ENCODE measurements at regions not wholly inside any gene's neighbourhood (a gene's known extent, or its start where the extent isn't known, plus 50 kb on each side); places are given as distances from the start of the nearest gene placed in this dataset.

GRCh38 chr7:26535483-26536007, 243.9 kb downstream of the SNX10 start:
- no peaks in the 10 kb centered on the region for H3K9me3 ChIP-seq (ENCODE audit: low read depth)
- WGBS (ENCODE audit: low lambda C conversion rate, missing lambda C conversion rate), result 52% methylated on average over 3 of the region's 3 CpGs
- DNase-seq (ENCODE audit: low spot score), result no peak
- H3K4me1 ChIP-seq (ENCODE audit: insufficient read depth), result peaks cover 7% of the 10 kb centered on the region
- no peaks in the 10 kb centered on the region for H3K36me3 ChIP-seq (replicated peaks; ENCODE audit: insufficient read depth, low read depth)
- peaks cover 26% of the 10 kb centered on the region for H3K27me3 ChIP-seq
- H4K20me1 ChIP-seq (ENCODE audit: insufficient read depth, poor library complexity, severe bottlenecking), result no peaks in the 10 kb centered on the region
- peak overlapping the region; percentile 33 for H3K4me2 ChIP-seq
- no peaks in the 10 kb centered on the region for H3K79me2 ChIP-seq
- no peaks in the 10 kb centered on the region for H3K9me2 ChIP-seq (replicated peaks; ENCODE audit: insufficient read depth)
- no peak overlapping the region for H2AFZ ChIP-seq
- no peak overlapping the region for H3K4me3 ChIP-seq
- no peak overlapping the region for H3K27ac ChIP-seq
- TF ChIP-seq EZH2 (IDR thresholded peaks at IDR 0.05; ENCODE audit: borderline replicate concordance), result no peak
- TF ChIP-seq, protein P1, sequence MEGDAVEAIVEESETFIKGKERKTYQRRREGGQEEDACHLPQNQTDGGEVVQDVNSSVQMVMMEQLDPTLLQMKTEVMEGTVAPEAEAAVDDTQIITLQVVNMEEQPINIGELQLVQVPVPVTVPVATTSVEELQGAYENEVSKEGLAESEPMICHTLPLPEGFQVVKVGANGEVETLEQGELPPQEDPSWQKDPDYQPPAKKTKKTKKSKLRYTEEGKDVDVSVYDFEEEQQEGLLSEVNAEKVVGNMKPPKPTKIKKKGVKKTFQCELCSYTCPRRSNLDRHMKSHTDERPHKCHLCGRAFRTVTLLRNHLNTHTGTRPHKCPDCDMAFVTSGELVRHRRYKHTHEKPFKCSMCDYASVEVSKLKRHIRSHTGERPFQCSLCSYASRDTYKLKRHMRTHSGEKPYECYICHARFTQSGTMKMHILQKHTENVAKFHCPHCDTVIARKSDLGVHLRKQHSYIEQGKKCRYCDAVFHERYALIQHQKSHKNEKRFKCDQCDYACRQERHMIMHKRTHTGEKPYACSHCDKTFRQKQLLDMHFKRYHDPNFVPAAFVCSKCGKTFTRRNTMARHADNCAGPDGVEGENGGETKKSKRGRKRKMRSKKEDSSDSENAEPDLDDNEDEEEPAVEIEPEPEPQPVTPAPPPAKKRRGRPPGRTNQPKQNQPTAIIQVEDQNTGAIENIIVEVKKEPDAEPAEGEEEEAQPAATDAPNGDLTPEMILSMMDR (IDR thresholded peaks at IDR 0.05; ENCODE audit: poor library complexity), result no peak

DNA sequence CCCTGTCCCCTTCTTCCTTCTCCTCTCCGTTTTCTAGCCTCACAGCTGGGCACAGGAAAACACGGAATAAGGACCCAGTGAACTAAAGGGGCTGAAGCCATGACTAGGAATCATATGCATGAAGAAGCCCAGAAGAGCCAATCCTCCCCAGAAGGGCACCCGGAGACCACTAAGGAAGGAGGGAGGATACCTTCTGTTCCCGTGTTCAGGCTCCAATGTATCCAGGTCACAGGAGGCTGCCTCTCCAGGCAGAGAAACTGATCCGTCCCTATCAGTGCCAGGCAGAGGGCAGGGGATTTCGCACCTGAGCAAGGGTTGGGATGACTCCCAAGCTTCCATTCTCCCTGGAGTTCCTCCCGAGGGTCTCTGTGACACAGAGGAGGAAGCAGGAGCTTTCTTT, 246.6 kb downstream of the SNX10 start:
- Histone ChIP-seq H2AFZ (no peak overlapping the region), H4K20me1 (ENCODE audit: insufficient read depth, poor library complexity, severe bottlenecking) (no peaks in the 10 kb centered on the region), H3K9me2 (replicated peaks; ENCODE audit: insufficient read depth) (no peaks in the 10 kb centered on the region), H3K4me2 (no peak overlapping the region), H3K27ac (no peak overlapping the region), H3K27me3 (peaks cover 30% of the 10 kb centered on the region), H3K36me3 (replicated peaks; ENCODE audit: insufficient read depth, low read depth) (no peaks in the 10 kb centered on the region), H3K4me1 (ENCODE audit: insufficient read depth) (peaks cover 7% of the 10 kb centered on the region), H3K4me3 (no peak overlapping the region), H3K79me2 (no peaks in the 10 kb centered on the region), H3K9me3 (ENCODE audit: low read depth) (no peaks in the 10 kb centered on the region)
- WGBS (ENCODE audit: low lambda C conversion rate, missing lambda C conversion rate), result 79% methylated on average over 7 of the region's 7 CpGs
- DNase-seq (ENCODE audit: low spot score), result no peak
- no peak for TF ChIP-seq EZH2phosphoT487 (IDR thresholded peaks at IDR 0.05; ENCODE audit: low read depth, severe bottlenecking, unreplicated experiment)
- TF ChIP-seq, protein P1 (IDR thresholded peaks at IDR 0.05; ENCODE audit: poor library complexity), result no peak
- no peak for TF ChIP-seq EZH2 (IDR thresholded peaks at IDR 0.05; ENCODE audit: borderline replicate concordance)

- no peak for DNase-seq (ENCODE audit: low spot score)
- 57% methylated on average over 3 of the region's 3 CpGs for WGBS (ENCODE audit: low lambda C conversion rate, missing lambda C conversion rate)
- Histone ChIP-seq H2AFZ (no peak overlapping the region), H3K79me2 (no peaks in the 10 kb centered on the region), H3K27ac (no peak overlapping the region), H3K4me1 (ENCODE audit: insufficient read depth) (peaks cover 7% of the 10 kb centered on the region), H3K36me3 (replicated peaks; ENCODE audit: insufficient read depth, low read depth) (no peaks in the 10 kb centered on the region), H3K4me2 (no peak overlapping the region), H4K20me1 (ENCODE audit: insufficient read depth, poor library complexity, severe bottlenecking) (no peaks in the 10 kb centered on the region), H3K9me3 (ENCODE audit: low read depth) (no peaks in the 10 kb centered on the region), H3K4me3 (no peak overlapping the region), H3K27me3 (peaks cover 30% of the 10 kb centered on the region), H3K9me2 (replicated peaks; ENCODE audit: insufficient read depth) (no peaks in the 10 kb centered on the region)
- TF ChIP-seq, protein P1 (IDR thresholded peaks at IDR 0.05; ENCODE audit: poor library complexity), result no peak
- TF ChIP-seq EZH2 (IDR thresholded peaks at IDR 0.05; ENCODE audit: borderline replicate concordance), result no peak
- TF ChIP-seq EZH2phosphoT487 (IDR thresholded peaks at IDR 0.05; ENCODE audit: low read depth, severe bottlenecking, unreplicated experiment), result no peak
Measured at GRCh38 chr7:26538689-26539088, 247.0 kb downstream of the SNX10 start.

DNA sequence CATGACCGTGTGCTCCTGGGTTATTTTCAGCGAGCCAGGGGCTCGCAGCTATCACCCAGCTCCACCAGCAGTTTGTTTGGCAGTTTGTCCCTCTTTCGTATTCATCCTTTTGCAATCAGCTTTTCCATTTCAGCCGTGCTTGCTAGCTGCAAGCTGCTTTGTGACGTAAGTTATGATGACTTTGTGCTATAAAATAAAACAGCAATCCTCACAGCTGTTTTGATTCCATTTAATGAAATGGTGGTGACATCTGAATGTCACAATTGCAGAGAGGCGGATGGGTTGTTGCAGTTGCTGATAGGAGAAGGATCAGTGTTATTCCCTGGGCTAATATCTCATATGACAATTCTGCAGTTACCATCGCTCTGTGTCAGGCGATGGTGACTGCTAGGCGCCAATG, 251.7 kb downstream of the SNX10 start:
- Histone ChIP-seq H3K9me3 (ENCODE audit: low read depth) (no peaks in the 10 kb centered on the region), H3K9me2 (replicated peaks; ENCODE audit: insufficient read depth) (no peaks in the 10 kb centered on the region), H3K36me3 (replicated peaks; ENCODE audit: insufficient read depth, low read depth) (no peaks in the 10 kb centered on the region), H3K4me1 (ENCODE audit: insufficient read depth) (no peaks in the 10 kb centered on the region), H2AFZ (no peak overlapping the region), H3K79me2 (no peaks in the 10 kb centered on the region), H3K4me3 (no peak overlapping the region), H3K27ac (no peak overlapping the region), H3K27me3 (peaks cover 29% of the 10 kb centered on the region), H3K4me2 (no peak overlapping the region), H4K20me1 (ENCODE audit: insufficient read depth, poor library complexity, severe bottlenecking) (no peaks in the 10 kb centered on the region)
- TF ChIP-seq EZH2phosphoT487 (IDR thresholded peaks at IDR 0.05; ENCODE audit: low read depth, severe bottlenecking, unreplicated experiment) (no peak), EZH2 (IDR thresholded peaks at IDR 0.05; ENCODE audit: borderline replicate concordance) (no peak)
- TF ChIP-seq, protein P1 (IDR thresholded peaks at IDR 0.05; ENCODE audit: poor library complexity), result no peak
- no peak for DNase-seq (ENCODE audit: low spot score)
- 91% methylated on average over 10 of the region's 10 CpGs for WGBS (ENCODE audit: low lambda C conversion rate, missing lambda C conversion rate)

All from hepatocyte (in vitro differentiated cells).